GM12878 (cell line): ENCODE measurements at regions not wholly inside any gene's neighbourhood (a gene's known extent, or its start where the extent isn't known, plus 50 kb on each side); places are given as distances from the start of the nearest gene placed in this dataset.

ENCODE experiments used
- CHD2 ChIP-seq: IDR thresholded peaks from 2 replicates; pipeline ENCODE4 v1.6.1; 2011; ENCODE audit warnings: low read depth, low read length, improper control_type of control experiment, borderline replicate concordance
- CTCF ChIP-seq, 3 experiments: IDR thresholded peaks in 2 of 3; conservative IDR thresholded peaks in 1 of 3; 2 replicates each; pipeline ENCODE4 v1.5.1; 2011; ENCODE audit warnings: low read depth in 3 of 3, low read length in 3 of 3, mild to moderate bottlenecking in 3 of 3, control low read depth in 2 of 3, moderate library complexity in 2 of 3, inconsistent platforms in 1 of 3, mixed read lengths in 1 of 3; ENCODE audit not compliant: control insufficient read depth in 2 of 3, insufficient read depth in 1 of 3; ENCODE audit errors: extremely low read depth in 1 of 3
- GABPA ChIP-seq: IDR thresholded peaks from 2 replicates; pipeline ENCODE4 v1.6.1; 2014; ENCODE audit warnings: antibody characterized with exemption, low read depth, mild to moderate bottlenecking, inconsistent platforms
- IKZF2 ChIP-seq, 2 experiments: fragments of 450-650 bp; IDR thresholded peaks; 2 replicates each; pipeline ENCODE4 v1.6.1; 2017; ENCODE audit warnings: mild to moderate bottlenecking in 2 of 2, moderate library complexity in 2 of 2
- MAX ChIP-seq: IDR thresholded peaks from 2 replicates; pipeline ENCODE4 v1.6.1; 2012; ENCODE audit warnings: low read depth, low read length, improper control_type of control experiment
- MEF2A ChIP-seq: IDR thresholded peaks from 2 replicates; pipeline ENCODE4 v1.6.1; 2011; ENCODE audit warnings: low read depth, mild to moderate bottlenecking, low read length, moderate library complexity; ENCODE audit not compliant: insufficient read depth
- PBX3 ChIP-seq: IDR thresholded peaks from 2 replicates; pipeline ENCODE4 v1.6.1; 2011; ENCODE audit warnings: mild to moderate bottlenecking, low read depth, low read length, moderate library complexity; ENCODE audit not compliant: insufficient replicate concordance
- RAD51 ChIP-seq: fragments of 450-650 bp; IDR thresholded peaks from 2 replicates; pipeline ENCODE4 v1.6.1; 2016; ENCODE audit warnings: moderate library complexity, mild to moderate bottlenecking, inconsistent platforms
- RELA ChIP-seq: fragments of 450-650 bp; IDR thresholded peaks from 2 replicates; pipeline ENCODE4 v1.8.0; 2014; ENCODE audit warnings: borderline replicate concordance; ENCODE audit not compliant: partially characterized antibody
- SMC3 ChIP-seq: IDR thresholded peaks from 2 replicates; pipeline ENCODE4 v1.6.1; 2011; ENCODE audit warnings: low read length, improper control_type of control experiment, borderline replicate concordance
- SP1 ChIP-seq: IDR thresholded peaks from one replicate; pipeline ENCODE4 v1.6.1; 2011; ENCODE audit warnings: low read depth, low read length

- no peak for TF ChIP-seq GABPA
- TF ChIP-seq SP1 = no peak
- no peak for TF ChIP-seq CTCF (IDR thresholded peaks at IDR 0.05 in 2 of 3, conservative IDR thresholded peaks at IDR 0.05 in 1 of 3; ENCODE audit: control insufficient read depth in 2 of 3, extremely low read depth in 1 of 3, insufficient read depth in 1 of 3, low read depth in 3 of 3, low read length in 3 of 3)
- no peak for TF ChIP-seq IKZF2 (IDR thresholded peaks at IDR 0.05)
- TF ChIP-seq RELA = no peak
- no peak for TF ChIP-seq MAX
- TF ChIP-seq PBX3 = no peak
- TF ChIP-seq RAD51 = no peak
- TF ChIP-seq MEF2A = no peak
- TF ChIP-seq SMC3 = no peak
- TF ChIP-seq CHD2 = no peak
These were observed 127.4 kb downstream of the MIAT start for GRCh38 chr22:26784772-26785171.
